Ishikawa (cell line): ENCODE measurements at regions not wholly inside any gene's neighbourhood (a gene's known extent, or its start where the extent isn't known, plus 50 kb on each side); places are given as distances from the start of the nearest gene placed in this dataset.

Source experiments
- CREB1 ChIP-seq: IDR thresholded peaks from 2 replicates; pipeline ENCODE4 v1.6.1; 2012; ENCODE audit warnings: low read depth
- NFIC ChIP-seq: IDR thresholded peaks from 2 replicates; pipeline ENCODE4 v1.6.1; 2012
- RAD21 ChIP-seq: IDR thresholded peaks from 2 replicates; pipeline ENCODE4 v1.6.1; 2012; ENCODE audit warnings: low read depth
- TAF1 ChIP-seq: IDR thresholded peaks from 2 replicates; pipeline ENCODE4 v1.6.1; 2012; ENCODE audit warnings: low read depth, mild to moderate bottlenecking
- TCF12 ChIP-seq: IDR thresholded peaks from 2 replicates; pipeline ENCODE4 v1.6.1; 2012; ENCODE audit warnings: low read depth
- TF ChIP-seq, protein P1 (sequence below): IDR thresholded peaks from 2 replicates; pipeline ENCODE4 v1.6.1; 2012

DNA sequence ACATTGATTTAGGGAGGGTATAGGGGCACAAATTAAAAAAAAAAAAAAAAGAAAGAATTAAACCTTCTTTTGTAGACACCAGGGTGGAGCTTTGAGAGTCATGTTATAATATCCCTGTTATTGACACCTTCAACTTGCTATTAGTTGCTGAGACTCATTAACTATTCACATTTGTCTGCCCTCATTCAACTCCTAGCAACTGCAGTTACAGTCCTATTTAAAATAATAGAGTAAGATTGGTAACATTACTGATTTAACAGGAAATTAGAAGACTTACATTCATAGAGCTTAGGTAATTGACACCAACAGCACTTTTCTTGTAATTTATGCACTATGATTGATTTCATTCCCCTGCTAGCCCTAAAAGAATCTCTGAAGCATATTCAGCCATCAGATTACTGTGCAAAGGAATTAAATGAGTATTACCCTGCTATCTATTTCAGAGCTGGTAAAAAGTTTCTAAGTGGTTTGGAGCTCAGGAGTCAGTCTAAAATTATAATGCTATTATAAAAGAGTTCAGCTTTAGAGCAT, 148.8 kb upstream of the TBL1XR1 start:
- TF ChIP-seq, protein P1, sequence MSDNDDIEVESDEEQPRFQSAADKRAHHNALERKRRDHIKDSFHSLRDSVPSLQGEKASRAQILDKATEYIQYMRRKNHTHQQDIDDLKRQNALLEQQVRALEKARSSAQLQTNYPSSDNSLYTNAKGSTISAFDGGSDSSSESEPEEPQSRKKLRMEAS, result no peak
- TF ChIP-seq RAD21 (no peak), TCF12 (no peak), NFIC (0 out of 2 replicates have a peak, but pooled peaks have one; percentile 13), CREB1 (no peak), TAF1 (0 out of 2 replicates have a peak, but pooled peaks have one; percentile 45)
